ENCODE measurements at regions not wholly inside any gene's neighbourhood (a gene's known extent, or its start where the extent isn't known, plus 50 kb on each side); places are given as distances from the start of the nearest gene placed in this dataset.

GRCh38 chr1:185555743-185556142 is 178.4 kb upstream of the HMCN1 start:
- no peak for TF ChIP-seq EZH2 (IDR thresholded peaks at IDR 0.05; ENCODE audit: borderline replicate concordance, low read length)
- TF ChIP-seq CTCF (IDR thresholded peaks at IDR 0.05; ENCODE audit: low read length): no peak
